ENCODE measurements at regions not wholly inside any gene's neighbourhood (a gene's known extent, or its start where the extent isn't known, plus 50 kb on each side); places are given as distances from the start of the nearest gene placed in this dataset.

GRCh38 chr21:34017039-34017961 lies 56.1 kb upstream of the MRPS6 start:
- TF ChIP-seq, protein P1, sequence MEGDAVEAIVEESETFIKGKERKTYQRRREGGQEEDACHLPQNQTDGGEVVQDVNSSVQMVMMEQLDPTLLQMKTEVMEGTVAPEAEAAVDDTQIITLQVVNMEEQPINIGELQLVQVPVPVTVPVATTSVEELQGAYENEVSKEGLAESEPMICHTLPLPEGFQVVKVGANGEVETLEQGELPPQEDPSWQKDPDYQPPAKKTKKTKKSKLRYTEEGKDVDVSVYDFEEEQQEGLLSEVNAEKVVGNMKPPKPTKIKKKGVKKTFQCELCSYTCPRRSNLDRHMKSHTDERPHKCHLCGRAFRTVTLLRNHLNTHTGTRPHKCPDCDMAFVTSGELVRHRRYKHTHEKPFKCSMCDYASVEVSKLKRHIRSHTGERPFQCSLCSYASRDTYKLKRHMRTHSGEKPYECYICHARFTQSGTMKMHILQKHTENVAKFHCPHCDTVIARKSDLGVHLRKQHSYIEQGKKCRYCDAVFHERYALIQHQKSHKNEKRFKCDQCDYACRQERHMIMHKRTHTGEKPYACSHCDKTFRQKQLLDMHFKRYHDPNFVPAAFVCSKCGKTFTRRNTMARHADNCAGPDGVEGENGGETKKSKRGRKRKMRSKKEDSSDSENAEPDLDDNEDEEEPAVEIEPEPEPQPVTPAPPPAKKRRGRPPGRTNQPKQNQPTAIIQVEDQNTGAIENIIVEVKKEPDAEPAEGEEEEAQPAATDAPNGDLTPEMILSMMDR (conservative IDR thresholded peaks at IDR 0.05; ENCODE audit: low read length), result no peak
- no peak for TF ChIP-seq EZH2phosphoT487 (IDR thresholded peaks at IDR 0.05; ENCODE audit: borderline replicate concordance)

Data from Loucy (cell line).